IMR-90 (cell line): ENCODE measurements at regions not wholly inside any gene's neighbourhood (a gene's known extent, or its start where the extent isn't known, plus 50 kb on each side); places are given as distances from the start of the nearest gene placed in this dataset.

ENCODE experiments used
- ATAC-seq: fragments of 200-7000 bp; cut with Tn5 transposase; 2 replicates; pipeline ENCODE4 v1.9.1; 2020; ENCODE audit warnings: low read depth, mild to moderate bottlenecking, moderate library complexity
- BruUV-seq: library from RNA; stranded (reverse); fragments of 400-500 nt; replicated peaks from 2 replicates; lab custom pipeline; 2021; lab: Mats Ljungman, UMichigan
- CTCF ChIA-PET: fragments of 300-600 bp; formaldehyde crosslinking; extraction: SDS; loops from one replicate; lab custom pipeline; 2021; ENCODE audit warnings: antibody characterized with exemption; lab: Yijun Ruan, JAX
- POLR2A ChIA-PET: fragments of 300-600 bp; sonication (Branson Sonifier 250); formaldehyde crosslinking; loops from one replicate; lab custom pipeline; 2022; ENCODE audit warnings: antibody characterized with exemption; ENCODE audit not compliant: unreplicated experiment; lab: Charles Lee
- DNase-seq: peaks from one replicate; pipeline ENCODE4 v3.0.0; 2013
- H2AFZ ChIP-seq: replicated peaks from 2 replicates; pipeline ENCODE3; 2013; ENCODE audit warnings: low read length, mild to moderate bottlenecking; ENCODE audit not compliant: poor library complexity
- H2AK5ac ChIP-seq: 2 replicates; pipeline ENCODE4 v1.6.1; 2013; ENCODE audit warnings: low read depth, low read length, inconsistent platforms
- H2AK9ac ChIP-seq: replicated peaks from 2 replicates; pipeline ENCODE3; 2013; ENCODE audit warnings: mild to moderate bottlenecking, low read depth, low read length, moderate library complexity; ENCODE audit not compliant: poor library complexity
- H2BK120ac ChIP-seq: 2 replicates; pipeline ENCODE4 v1.6.1; 2013; ENCODE audit warnings: low read depth, low read length, inconsistent platforms
- H2BK15ac ChIP-seq: 3 replicates; pipeline ENCODE4 v1.6.1; 2013; ENCODE audit warnings: low read depth, low read length, inconsistent platforms
- H2BK20ac ChIP-seq: 2 replicates; pipeline ENCODE4 v1.6.1; 2013; ENCODE audit warnings: low read depth, mild to moderate bottlenecking, inconsistent platforms, low read length, moderate library complexity
- H2BK5ac ChIP-seq: 2 replicates; pipeline ENCODE4 v1.6.1; 2013; ENCODE audit warnings: mild to moderate bottlenecking, low read depth, low read length, inconsistent platforms; ENCODE audit not compliant: poor library complexity, severe bottlenecking
- H3K14ac ChIP-seq: replicated peaks from 2 replicates; pipeline ENCODE4 v1.6.1; 2013; ENCODE audit warnings: low read depth, low read length, inconsistent platforms
- H3K18ac ChIP-seq: 2 replicates; pipeline ENCODE4 v1.6.1; 2013; ENCODE audit warnings: low read depth, low read length, control low read depth
- H3K23ac ChIP-seq: 2 replicates; pipeline ENCODE4 v1.6.1; 2013; ENCODE audit warnings: low read depth, low read length, inconsistent platforms
- H3K27ac ChIP-seq: 2 replicates; pipeline ENCODE4 v1.5.1; 2013; ENCODE audit warnings: mild to moderate bottlenecking, control low read depth, low read length; ENCODE audit not compliant: insufficient read depth
- H3K27me3 ChIP-seq: 2 replicates; pipeline ENCODE4 v1.6.1; 2013; ENCODE audit warnings: low read length; ENCODE audit not compliant: control insufficient read depth, insufficient read depth
- H3K36me3 ChIP-seq: 2 replicates; pipeline ENCODE4 v1.6.1; 2013; ENCODE audit warnings: low read length, mixed read lengths; ENCODE audit not compliant: control insufficient read depth, insufficient read depth
- H3K4ac ChIP-seq: 2 replicates; pipeline ENCODE4 v1.6.1; 2013; ENCODE audit warnings: low read depth, low read length, inconsistent platforms
- H3K4me1 ChIP-seq: 2 replicates; pipeline ENCODE4 v1.6.1; 2013; ENCODE audit warnings: low read length, mixed read lengths; ENCODE audit not compliant: control insufficient read depth, insufficient read depth
- H3K4me2 ChIP-seq: 2 replicates; pipeline ENCODE4 v1.6.1; 2013; ENCODE audit warnings: low read depth, mild to moderate bottlenecking, control low read depth, low read length, moderate library complexity
- H3K4me3 ChIP-seq: 2 replicates; pipeline ENCODE4 v1.5.1; 2013; ENCODE audit warnings: low read depth, mild to moderate bottlenecking, control low read depth, low read length, moderate library complexity; ENCODE audit not compliant: insufficient read depth
- H3K56ac ChIP-seq: 2 replicates; pipeline ENCODE4 v1.6.1; 2013; ENCODE audit warnings: low read length, inconsistent platforms; ENCODE audit not compliant: insufficient read depth; ENCODE audit errors: extremely low read depth
- H3K79me1 ChIP-seq, 2 experiments: 2 replicates each; pipeline ENCODE4 v1.6.1; 2013; ENCODE audit warnings: low read length in 2 of 2, inconsistent platforms in 1 of 2, low read depth in 1 of 2
- H3K9ac ChIP-seq: 2 replicates; pipeline ENCODE4 v1.6.1; 2013; ENCODE audit warnings: low read depth, low read length, control low read depth
- H3K9me1 ChIP-seq: 2 replicates; pipeline ENCODE4 v1.6.1; 2013; ENCODE audit warnings: low read length, inconsistent platforms; ENCODE audit not compliant: insufficient read depth
- H3K9me3 ChIP-seq: 2 replicates; pipeline ENCODE4 v1.6.1; 2013; ENCODE audit warnings: low read length; ENCODE audit not compliant: control insufficient read depth, insufficient read depth
- H4K20me1 ChIP-seq: 2 replicates; pipeline ENCODE4 v1.6.1; 2013; ENCODE audit warnings: low read length, inconsistent platforms; ENCODE audit not compliant: insufficient read depth
- H4K5ac ChIP-seq: 2 replicates; pipeline ENCODE4 v1.6.1; 2013; ENCODE audit warnings: mild to moderate bottlenecking, low read depth, low read length, control low read depth
- H4K8ac ChIP-seq, 2 experiments: 2 replicates each; pipeline ENCODE4 v1.6.1; 2013; ENCODE audit warnings: low read depth in 2 of 2, low read length in 2 of 2, control low read depth in 1 of 2, inconsistent platforms in 1 of 2
- H4K91ac ChIP-seq: 2 replicates; pipeline ENCODE4 v1.6.1; 2013; ENCODE audit warnings: low read depth, low read length, inconsistent platforms; ENCODE audit not compliant: insufficient read depth
- BHLHE40 ChIP-seq: fragments of 150-350 bp; IDR thresholded peaks from 2 replicates; pipeline ENCODE4 v1.6.1; 2016; ENCODE audit warnings: mild to moderate bottlenecking, low read depth, low read length
- CEBPB ChIP-seq: IDR thresholded peaks from 2 replicates; pipeline ENCODE4 v1.6.1; 2012; ENCODE audit warnings: low read depth, low read length, improper control_type of control experiment
- CHD1 ChIP-seq: IDR thresholded peaks from 2 replicates; pipeline ENCODE4 v1.6.1; 2012; ENCODE audit warnings: low read depth, low read length, improper control_type of control experiment
- FOS ChIP-seq: fragments of 150-350 bp; IDR thresholded peaks from 2 replicates; pipeline ENCODE4 v1.6.1; 2016; ENCODE audit warnings: low read depth, low read length
- MAFK ChIP-seq: IDR thresholded peaks from 2 replicates; pipeline ENCODE4 v1.6.1; 2012; ENCODE audit warnings: low read depth, low read length, improper control_type of control experiment
- MAZ ChIP-seq: IDR thresholded peaks from 2 replicates; pipeline ENCODE4 v1.6.1; 2012; ENCODE audit warnings: low read depth, mild to moderate bottlenecking, low read length, improper control_type of control experiment, moderate library complexity, borderline replicate concordance
- MXI1 ChIP-seq: IDR thresholded peaks from 2 replicates; pipeline ENCODE4 v1.6.1; 2012; ENCODE audit warnings: low read depth, mild to moderate bottlenecking, low read length, moderate library complexity, borderline replicate concordance
- NFE2L2 ChIP-seq: fragments of 150-350 bp; IDR thresholded peaks from 2 replicates; pipeline ENCODE4 v1.6.1; 2016; ENCODE audit warnings: low read depth, mild to moderate bottlenecking, low read length
- POLR2A ChIP-seq: IDR thresholded peaks from 2 replicates; pipeline ENCODE4 v1.6.1; 2012; ENCODE audit warnings: mild to moderate bottlenecking, low read depth, low read length
- RAD21 ChIP-seq: IDR thresholded peaks from 2 replicates; pipeline ENCODE4 v1.6.1; 2012; ENCODE audit warnings: low read length, improper control_type of control experiment
- RCOR1 ChIP-seq: IDR thresholded peaks from 2 replicates; pipeline ENCODE4 v1.6.1; 2012; ENCODE audit warnings: mild to moderate bottlenecking, low read length, improper control_type of control experiment; ENCODE audit not compliant: insufficient replicate concordance
- RFX5 ChIP-seq: IDR thresholded peaks from 2 replicates; pipeline ENCODE4 v1.8.0; 2012; ENCODE audit warnings: low read depth, mild to moderate bottlenecking, low read length, moderate library complexity
- WGBS, 2 experiments: methylation state at CpG; one replicate each; pipeline versions ENCODE4 v1.1.5 to v1.1.7; 2013; ENCODE audit warnings: missing lambda C conversion rate in 2 of 2; ENCODE audit not compliant: insufficient read length in 1 of 2; ENCODE audit errors: extremely low coverage in 2 of 2; 5-methylcytosine and 5-hydroxymethylcytosine counted together
- dilution Hi-C: fragments of 300-500 bp; cut with HindIII; formaldehyde crosslinking; loops from one replicate; pipeline ENCODE4 v1.14.3; 2018; ENCODE audit warnings: low sequenced_read_pairs; ENCODE audit not compliant: unreplicated experiment
- in situ Hi-C: fragments of 300-500 bp; cut with MboI; formaldehyde crosslinking; loops from 3 replicates; pipeline ENCODE4 v1.14.3; 2019; ENCODE audit warnings: low sequenced_read_pairs, inconsistent platforms, mixed read lengths
- intact Hi-C: fragments of 100-400 bp; cut with micrococcal nuclease; formaldehyde crosslinking; loops from 2 replicates; pipeline ENCODE4 v1.10.0; 2022
- TF ChIP-seq, protein P1 (sequence below): fragments of 150-350 bp; IDR thresholded peaks from 2 replicates; pipeline ENCODE4 v1.6.1; 2017; ENCODE audit warnings: mild to moderate bottlenecking, antibody characterized with exemption, low read length, low read depth
- TF ChIP-seq, protein P2 (sequence below): fragments of 150-350 bp; IDR thresholded peaks from 2 replicates; pipeline ENCODE4 v1.6.1; 2016; ENCODE audit warnings: low read depth, mild to moderate bottlenecking, low read length, moderate library complexity, borderline replicate concordance

- H3K18ac ChIP-seq = no peak overlapping the region
- no peak overlapping the region for H2BK120ac ChIP-seq
- CTCF ChIA-PET = no interaction called here
- in situ Hi-C loops (no loop called here), dilution Hi-C loops (no loop called here), intact Hi-C loops (no loop called here)
- H2AFZ ChIP-seq = no peak overlapping the region
- no peak overlapping the region for H2AK5ac ChIP-seq
- no peaks in the 10 kb centered on the region for H3K36me3 ChIP-seq
- no peak overlapping the region for H2AK9ac ChIP-seq
- DNase-seq (no peak), ATAC-seq (no peak)
- WGBS, 2 experiments = 52% methylated on average over 3 of the region's 7 CpGs; no CpG with 5 or more reads in 1 of the 2 experiments
- no peaks in the 10 kb centered on the region for H3K79me1 ChIP-seq
- no peak overlapping the region for H3K23ac ChIP-seq
- no peak overlapping the region for H2BK20ac ChIP-seq
- no peaks in the 10 kb centered on the region for H3K9me3 ChIP-seq
- no TSS peak for BruUV-seq
- H4K5ac ChIP-seq = no peak overlapping the region
- H4K20me1 ChIP-seq = no peaks in the 10 kb centered on the region
- H3K4me1 ChIP-seq = no peaks in the 10 kb centered on the region
- H3K4me3 ChIP-seq = no peak overlapping the region
- no peak overlapping the region for H4K91ac ChIP-seq
- POLR2A ChIA-PET = no interaction called here
- H3K56ac ChIP-seq = no peak overlapping the region
- H3K9me1 ChIP-seq = no peaks in the 10 kb centered on the region
- H4K8ac ChIP-seq = no peak overlapping the region
- H3K4ac ChIP-seq = no peak overlapping the region
- no peak overlapping the region for H3K27ac ChIP-seq
- TF ChIP-seq BHLHE40 (no peak), FOS (no peak), MAFK (no peak), RAD21 (no peak), MAZ (no peak), RFX5 (no peak), RCOR1 (no peak), CEBPB (no peak), POLR2A (no peak), NFE2L2 (no peak), MXI1 (no peak), CHD1 (no peak)
- TF ChIP-seq, protein P1, sequence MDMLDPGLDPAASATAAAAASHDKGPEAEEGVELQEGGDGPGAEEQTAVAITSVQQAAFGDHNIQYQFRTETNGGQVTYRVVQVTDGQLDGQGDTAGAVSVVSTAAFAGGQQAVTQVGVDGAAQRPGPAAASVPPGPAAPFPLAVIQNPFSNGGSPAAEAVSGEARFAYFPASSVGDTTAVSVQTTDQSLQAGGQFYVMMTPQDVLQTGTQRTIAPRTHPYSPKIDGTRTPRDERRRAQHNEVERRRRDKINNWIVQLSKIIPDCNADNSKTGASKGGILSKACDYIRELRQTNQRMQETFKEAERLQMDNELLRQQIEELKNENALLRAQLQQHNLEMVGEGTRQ = no peak
- TF ChIP-seq, protein P2, sequence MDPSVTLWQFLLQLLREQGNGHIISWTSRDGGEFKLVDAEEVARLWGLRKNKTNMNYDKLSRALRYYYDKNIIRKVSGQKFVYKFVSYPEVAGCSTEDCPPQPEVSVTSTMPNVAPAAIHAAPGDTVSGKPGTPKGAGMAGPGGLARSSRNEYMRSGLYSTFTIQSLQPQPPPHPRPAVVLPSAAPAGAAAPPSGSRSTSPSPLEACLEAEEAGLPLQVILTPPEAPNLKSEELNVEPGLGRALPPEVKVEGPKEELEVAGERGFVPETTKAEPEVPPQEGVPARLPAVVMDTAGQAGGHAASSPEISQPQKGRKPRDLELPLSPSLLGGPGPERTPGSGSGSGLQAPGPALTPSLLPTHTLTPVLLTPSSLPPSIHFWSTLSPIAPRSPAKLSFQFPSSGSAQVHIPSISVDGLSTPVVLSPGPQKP = no peak
- H2BK15ac ChIP-seq = no peak overlapping the region
- no peak overlapping the region for H3K9ac ChIP-seq
- no peak overlapping the region for H3K14ac ChIP-seq
- H3K27me3 ChIP-seq = peaks cover 5% of the 10 kb centered on the region
- H2BK5ac ChIP-seq = no peak overlapping the region
- no peak overlapping the region for H3K4me2 ChIP-seq
Observed at GRCh38 chr12:111255261-111255660, 113.6 kb downstream of the PHETA1 start.
